Type B pancreatic cell (in vitro differentiated cells): ENCODE measurements at regions not wholly inside any gene's neighbourhood (a gene's known extent, or its start where the extent isn't known, plus 50 kb on each side); places are given as distances from the start of the nearest gene placed in this dataset.

Source experiments
- DNase-seq: peaks from one replicate; pipeline ENCODE4 v3.0.0; 2021; ENCODE audit warnings: mixed read lengths; ENCODE audit not compliant: unreplicated experiment; ENCODE audit errors: extremely low spot score
- H3K27ac Mint-ChIP-seq: 2 replicates; pipeline ENCODE4 v1.8.0; 2021; ENCODE audit warnings: mild to moderate bottlenecking, mixed read lengths
- H3K27me3 Mint-ChIP-seq: 2 replicates; pipeline ENCODE4 v1.8.0; 2021; ENCODE audit warnings: mixed read lengths
- H3K36me3 Mint-ChIP-seq: 2 replicates; pipeline ENCODE4 v1.8.0; 2021; ENCODE audit warnings: mixed read lengths
- H3K4me1 Mint-ChIP-seq: one replicate; pipeline ENCODE4 v1.8.0; 2021; ENCODE audit warnings: mixed read lengths; ENCODE audit not compliant: unreplicated experiment
- H3K4me3 Mint-ChIP-seq: 2 replicates; pipeline ENCODE4 v1.8.0; 2021; ENCODE audit warnings: mild to moderate bottlenecking, mixed read lengths
- H3K9me3 Mint-ChIP-seq: 2 replicates; pipeline ENCODE4 v1.8.0; 2021; ENCODE audit warnings: mixed read lengths
- TF ChIP-seq, protein P1 (sequence below): fragments of 200-600 bp; sonication (generic); conservative IDR thresholded peaks from 2 replicates; pipeline ENCODE4 v1.5.0; 2021; ENCODE audit warnings: antibody characterized with exemption, mild to moderate bottlenecking

DNA sequence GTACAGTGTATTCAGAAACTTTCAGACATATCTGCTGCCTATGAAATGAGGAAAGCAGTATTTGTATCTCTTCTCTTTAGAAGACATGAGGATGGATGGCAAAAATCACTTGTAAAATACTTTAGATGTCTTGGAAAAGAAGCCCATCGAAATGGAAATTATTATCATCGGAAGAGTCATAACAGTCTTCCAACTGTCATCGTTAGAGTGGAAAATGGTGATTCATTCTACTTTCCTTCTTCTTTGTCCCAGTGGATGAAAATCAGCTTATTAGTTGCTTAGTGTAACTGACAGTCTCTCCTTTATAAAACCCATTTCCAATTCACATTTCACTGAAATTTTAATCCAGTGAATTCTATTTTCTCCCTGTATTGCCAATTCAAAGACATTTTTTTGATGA is 1323.7 kb upstream of the PIK3C3 start:
- Mint-ChIP-seq H3K36me3 (no peaks in the 10 kb centered on the region), H3K27me3 (no peaks in the 10 kb centered on the region), H3K4me3 (no peak overlapping the region), H3K4me1 (no peaks in the 10 kb centered on the region), H3K9me3 (no peaks in the 10 kb centered on the region), H3K27ac (no peak overlapping the region)
- no peak for DNase-seq
- TF ChIP-seq, protein P1, sequence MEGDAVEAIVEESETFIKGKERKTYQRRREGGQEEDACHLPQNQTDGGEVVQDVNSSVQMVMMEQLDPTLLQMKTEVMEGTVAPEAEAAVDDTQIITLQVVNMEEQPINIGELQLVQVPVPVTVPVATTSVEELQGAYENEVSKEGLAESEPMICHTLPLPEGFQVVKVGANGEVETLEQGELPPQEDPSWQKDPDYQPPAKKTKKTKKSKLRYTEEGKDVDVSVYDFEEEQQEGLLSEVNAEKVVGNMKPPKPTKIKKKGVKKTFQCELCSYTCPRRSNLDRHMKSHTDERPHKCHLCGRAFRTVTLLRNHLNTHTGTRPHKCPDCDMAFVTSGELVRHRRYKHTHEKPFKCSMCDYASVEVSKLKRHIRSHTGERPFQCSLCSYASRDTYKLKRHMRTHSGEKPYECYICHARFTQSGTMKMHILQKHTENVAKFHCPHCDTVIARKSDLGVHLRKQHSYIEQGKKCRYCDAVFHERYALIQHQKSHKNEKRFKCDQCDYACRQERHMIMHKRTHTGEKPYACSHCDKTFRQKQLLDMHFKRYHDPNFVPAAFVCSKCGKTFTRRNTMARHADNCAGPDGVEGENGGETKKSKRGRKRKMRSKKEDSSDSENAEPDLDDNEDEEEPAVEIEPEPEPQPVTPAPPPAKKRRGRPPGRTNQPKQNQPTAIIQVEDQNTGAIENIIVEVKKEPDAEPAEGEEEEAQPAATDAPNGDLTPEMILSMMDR: no peak

DNA sequence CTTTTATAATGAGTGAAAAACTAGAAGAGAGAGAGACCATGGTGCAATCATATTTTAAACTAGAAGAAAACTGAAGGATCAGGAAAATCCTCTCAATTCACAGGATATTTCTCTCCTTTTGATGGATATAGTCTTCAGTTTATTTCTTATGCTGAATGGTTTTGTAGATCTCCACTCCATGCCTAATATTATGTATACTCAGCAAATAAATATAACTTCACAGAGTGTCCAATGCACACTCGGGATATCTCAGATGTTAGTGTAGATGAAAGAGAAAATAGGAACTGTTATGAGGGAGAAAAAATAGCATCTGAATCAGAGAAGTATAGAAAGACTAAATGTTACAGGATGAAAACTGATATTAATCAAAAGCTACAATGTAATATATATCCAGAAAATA is 1324.5 kb upstream of the PIK3C3 start:
- H3K9me3 Mint-ChIP-seq: no peaks in the 10 kb centered on the region
- DNase-seq: no peak
- H3K4me1 Mint-ChIP-seq: no peaks in the 10 kb centered on the region
- no peaks in the 10 kb centered on the region for H3K27me3 Mint-ChIP-seq
- TF ChIP-seq, protein P1: no peak
- H3K36me3 Mint-ChIP-seq: no peaks in the 10 kb centered on the region
- H3K4me3 Mint-ChIP-seq: no peak overlapping the region
- no peak overlapping the region for H3K27ac Mint-ChIP-seq

DNA sequence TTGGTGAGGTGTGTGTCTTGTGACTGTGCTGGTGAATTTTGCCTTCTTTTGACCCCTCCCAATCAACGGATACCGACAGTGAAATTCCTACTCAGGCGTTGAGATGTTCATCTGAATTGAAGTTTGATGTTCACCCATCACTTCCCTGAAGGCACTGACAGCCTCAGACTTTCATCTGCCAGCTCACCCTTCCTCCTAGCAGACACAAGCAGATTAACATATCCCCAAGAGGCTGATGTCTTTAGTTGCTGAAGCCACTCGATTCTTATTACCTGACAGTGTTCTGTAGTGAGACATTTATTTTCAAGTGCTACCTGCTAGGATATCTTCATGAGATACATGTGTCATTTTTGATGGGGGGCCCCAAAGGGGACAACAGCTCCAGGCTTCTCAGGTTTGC is 1330.1 kb upstream of the PIK3C3 start:
- no peaks in the 10 kb centered on the region for H3K9me3 Mint-ChIP-seq
- TF ChIP-seq, protein P1: no peak
- H3K27me3 Mint-ChIP-seq: no peaks in the 10 kb centered on the region
- no peak overlapping the region for H3K4me3 Mint-ChIP-seq
- H3K36me3 Mint-ChIP-seq: no peaks in the 10 kb centered on the region
- no peak overlapping the region for H3K27ac Mint-ChIP-seq
- no peaks in the 10 kb centered on the region for H3K4me1 Mint-ChIP-seq
- no peak for DNase-seq

DNA sequence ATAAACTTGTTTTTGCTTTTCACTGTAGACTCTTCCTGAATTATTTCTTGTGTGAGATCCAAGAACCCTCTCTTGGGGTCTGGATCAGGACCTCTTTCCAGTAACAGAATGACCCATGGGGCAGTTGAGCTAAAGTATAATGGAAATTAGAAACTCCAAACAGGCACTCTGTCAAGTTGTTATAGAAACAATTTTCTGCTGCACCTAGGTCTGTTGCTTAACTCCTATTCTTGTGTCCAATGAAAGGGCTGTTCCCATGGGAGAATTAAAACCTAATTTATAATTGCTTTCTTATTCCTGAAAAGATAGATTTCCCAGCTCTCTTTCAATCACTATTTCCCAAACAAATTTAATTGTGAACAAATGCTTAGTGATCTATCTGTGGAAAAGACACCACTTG is 1341.3 kb upstream of the PIK3C3 start:
- DNase-seq: no peak
- TF ChIP-seq, protein P1: no peak
- Mint-ChIP-seq H3K36me3 (no peaks in the 10 kb centered on the region), H3K27ac (no peak overlapping the region), H3K27me3 (no peaks in the 10 kb centered on the region), H3K4me1 (no peaks in the 10 kb centered on the region), H3K4me3 (no peak overlapping the region), H3K9me3 (no peaks in the 10 kb centered on the region)

DNA sequence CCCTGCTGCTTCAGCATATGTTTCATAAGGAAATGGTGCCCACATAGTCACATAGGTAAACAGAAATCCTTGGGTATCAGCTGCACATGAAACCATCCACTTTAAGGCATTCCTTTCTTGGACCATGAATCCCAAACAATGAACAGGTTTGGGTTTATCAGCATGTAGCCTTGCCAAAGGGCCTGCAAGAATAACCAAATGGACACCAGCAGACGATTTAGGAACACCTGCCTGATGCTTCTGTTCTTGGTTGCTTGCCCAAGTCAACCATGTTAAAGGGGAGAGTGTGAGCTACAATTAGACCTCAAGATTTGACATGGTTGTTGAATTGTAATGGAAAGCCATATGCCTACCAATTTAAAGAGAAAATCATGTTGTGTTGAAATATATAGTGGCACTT is 1342.7 kb upstream of the PIK3C3 start:
- H3K9me3 Mint-ChIP-seq: no peaks in the 10 kb centered on the region
- H3K36me3 Mint-ChIP-seq: no peaks in the 10 kb centered on the region
- no peaks in the 10 kb centered on the region for H3K27me3 Mint-ChIP-seq

DNA sequence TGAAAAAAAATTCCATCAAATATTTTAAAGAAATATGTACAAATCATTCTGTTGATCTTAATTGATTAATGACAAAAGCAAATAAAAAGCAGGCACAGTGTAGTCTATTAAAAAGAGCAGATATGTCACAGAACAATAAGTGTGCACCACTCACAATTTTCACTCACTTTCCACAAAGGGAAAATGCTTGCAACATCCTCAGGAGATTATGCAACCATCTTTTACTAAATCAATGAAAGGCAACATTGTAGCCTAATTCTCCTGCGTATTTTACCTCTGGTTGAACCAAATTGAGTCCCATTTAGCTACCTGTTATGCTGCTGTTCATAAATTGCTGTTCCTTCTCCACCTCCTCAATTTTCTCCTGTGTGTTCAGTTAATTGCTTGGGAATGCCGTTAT is 1346.8 kb upstream of the PIK3C3 start:
- Mint-ChIP-seq H3K27me3 (no peaks in the 10 kb centered on the region), H3K9me3 (no peaks in the 10 kb centered on the region), H3K27ac (no peak overlapping the region), H3K4me1 (no peaks in the 10 kb centered on the region), H3K36me3 (no peaks in the 10 kb centered on the region), H3K4me3 (no peak overlapping the region)
- TF ChIP-seq, protein P1: no peak
- DNase-seq: no peak

More for the DNA sequence above, 1342.7 kb upstream of the PIK3C3 start:
- Mint-ChIP-seq H3K27ac (no peak overlapping the region), H3K4me3 (no peak overlapping the region), H3K4me1 (no peaks in the 10 kb centered on the region)
- TF ChIP-seq, protein P1: no peak
- DNase-seq: no peak
